ENCODE measurements at regions not wholly inside any gene's neighbourhood (a gene's known extent, or its start where the extent isn't known, plus 50 kb on each side); places are given as distances from the start of the nearest gene placed in this dataset.

- no peak for DNase-seq
These were observed 166.7 kb upstream of the ADARB2 start for GRCh38 chr10:1903982-1904381.

GRCh38 chr10:1896153-1896552 is 158.8 kb upstream of the ADARB2 start:
- no peak for DNase-seq

- DNase-seq, result no peak
These were observed 158.4 kb upstream of the ADARB2 start for GRCh38 chr10:1895691-1896090.

DNA sequence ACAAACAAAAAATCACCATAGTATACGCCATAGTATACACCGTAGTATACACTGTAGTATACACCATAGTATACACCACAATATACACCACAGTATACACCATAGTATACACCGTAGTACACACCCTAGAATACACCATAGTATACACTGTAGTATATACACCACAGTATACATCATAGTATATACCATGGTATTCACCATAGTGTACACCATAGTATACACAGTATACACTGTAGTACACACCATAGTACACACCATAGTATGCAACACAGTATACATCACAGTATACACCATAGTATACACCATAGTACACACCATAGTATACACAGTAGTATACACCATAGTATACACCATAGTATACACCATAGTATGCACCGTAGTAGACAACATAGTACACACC is 157.6 kb upstream of the ADARB2 start:
- no peak for DNase-seq

GRCh38 chr10:1893941-1894340 is 156.6 kb upstream of the ADARB2 start:
- DNase-seq, result no peak

GRCh38 chr10:1886039-1886438 is 148.7 kb upstream of the ADARB2 start:
- no peak for DNase-seq

- DNase-seq, result no peak
These were observed 145.4 kb upstream of the ADARB2 start for GRCh38 chr10:1882728-1883127.

DNA sequence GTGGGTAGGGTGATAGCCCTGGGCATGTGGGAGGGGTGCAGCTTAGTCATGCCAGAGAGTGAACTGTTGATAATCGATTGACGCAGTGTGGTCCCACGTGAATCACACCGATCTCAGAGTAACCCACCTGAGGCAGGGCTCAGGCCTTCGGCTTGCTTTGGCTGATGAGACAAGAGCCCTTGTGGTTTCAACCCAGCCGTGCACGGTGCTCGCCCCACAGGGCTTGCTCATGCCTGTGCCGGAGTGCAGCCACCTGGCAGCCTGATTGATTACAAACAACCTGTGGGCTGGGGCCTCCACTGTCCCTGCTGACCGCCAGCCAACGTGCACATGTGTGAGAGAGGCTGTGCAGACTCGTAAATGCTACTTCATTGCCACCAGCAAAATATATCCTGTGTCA is 144.9 kb upstream of the ADARB2 start:
- DNase-seq, result no peak

DNA sequence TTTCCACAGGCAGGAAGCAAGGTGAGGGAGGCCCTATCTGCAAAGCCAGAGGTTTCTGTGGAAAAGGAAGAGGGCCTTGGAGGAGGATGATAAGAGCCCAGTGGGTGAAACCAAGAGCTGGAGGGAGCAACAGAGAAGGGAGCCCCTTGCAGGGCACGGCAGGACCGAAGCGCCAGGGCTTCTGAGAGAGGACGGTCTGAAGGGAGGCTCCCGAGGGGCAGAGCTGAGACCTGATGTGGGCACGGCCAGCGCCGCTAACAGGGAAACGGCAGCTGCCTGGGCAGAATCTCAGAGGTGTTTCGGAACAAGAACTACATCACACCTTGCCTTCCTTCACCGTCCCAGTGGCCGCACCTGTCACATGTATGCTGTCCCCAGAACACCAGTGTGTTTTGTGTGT is 144.3 kb upstream of the ADARB2 start:
- DNase-seq, result no peak

DNA sequence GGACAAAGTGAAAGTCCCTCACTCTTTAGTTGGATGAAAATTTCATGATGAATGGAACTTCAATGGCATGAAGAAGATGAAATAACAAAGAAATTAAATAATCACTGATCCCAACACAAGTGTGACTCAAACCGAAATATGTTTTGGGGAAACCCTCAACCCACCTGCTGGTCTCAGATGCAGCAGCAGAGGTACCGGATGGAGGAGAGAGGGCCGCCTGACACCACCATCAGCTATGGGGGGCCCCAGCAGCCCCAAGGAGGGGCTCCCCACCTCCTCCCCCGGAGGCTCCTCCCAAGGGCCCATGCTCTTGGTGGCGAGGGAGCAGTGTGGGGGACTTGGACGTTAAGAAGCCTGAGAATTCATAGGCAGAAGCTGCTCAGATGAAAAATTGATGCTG is 137.2 kb upstream of the ADARB2 start:
- no peak for DNase-seq

DNA sequence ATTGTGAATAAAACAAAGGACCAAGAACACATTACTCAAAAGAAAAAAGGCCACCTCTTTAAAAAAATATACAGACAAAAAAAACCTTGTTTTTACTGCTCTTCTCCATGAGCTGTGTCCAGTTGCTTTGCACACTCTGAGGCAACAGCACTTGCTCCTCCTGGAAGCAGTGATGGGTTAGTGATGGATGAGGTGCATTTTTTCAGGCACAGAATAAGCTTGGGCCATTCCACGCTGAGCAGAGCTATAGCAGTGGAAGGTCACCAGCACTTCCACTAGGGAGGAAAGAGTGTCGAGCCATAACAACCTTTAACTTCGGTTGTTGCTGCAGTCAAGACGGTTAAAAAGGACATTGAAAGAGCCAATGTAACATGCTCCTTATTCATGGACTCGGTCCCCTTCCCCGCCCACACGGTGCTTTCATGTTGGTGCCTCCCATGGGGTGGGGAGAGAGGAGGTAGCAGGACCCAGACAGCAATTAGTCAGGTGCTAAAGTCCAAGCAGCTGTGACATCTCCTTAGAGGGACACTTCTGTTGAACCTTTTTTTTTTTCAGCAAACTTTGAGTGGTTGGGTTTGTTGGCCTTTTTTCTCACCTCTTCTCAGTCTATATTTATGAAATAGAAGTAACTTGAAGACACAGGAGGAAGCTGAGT is 136.5 kb upstream of the ADARB2 start:
- no peak for DNase-seq

GRCh38 chr10:1872151-1872726 is 134.9 kb upstream of the ADARB2 start:
- DNase-seq, result no peak

GRCh38 chr10:1870491-1870890 is 133.2 kb upstream of the ADARB2 start:
- DNase-seq, result no peak

DNA sequence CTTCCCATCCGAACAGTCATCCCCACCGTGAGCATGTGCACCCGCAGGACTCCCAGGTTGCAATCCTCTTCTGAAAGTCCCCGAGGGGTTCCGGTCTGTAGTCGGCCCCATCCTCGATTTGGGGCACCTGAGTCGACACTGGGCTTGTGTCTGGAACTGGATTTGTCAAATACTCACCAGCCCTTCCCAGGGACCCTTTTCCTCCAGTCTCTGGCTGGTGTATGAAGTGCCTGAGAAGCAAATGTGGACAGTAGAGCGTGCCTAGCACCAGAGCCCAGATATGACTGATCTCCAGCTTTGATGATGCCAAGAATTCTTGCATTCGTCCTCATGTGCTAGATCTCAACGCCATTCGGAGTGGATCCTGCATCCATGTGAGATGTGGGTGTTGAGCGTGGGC is 132.5 kb upstream of the ADARB2 start:
- DNase-seq, result no peak

- DNase-seq, result no peak
These were observed 123.0 kb upstream of the ADARB2 start for GRCh38 chr10:1860351-1860750.

DNA sequence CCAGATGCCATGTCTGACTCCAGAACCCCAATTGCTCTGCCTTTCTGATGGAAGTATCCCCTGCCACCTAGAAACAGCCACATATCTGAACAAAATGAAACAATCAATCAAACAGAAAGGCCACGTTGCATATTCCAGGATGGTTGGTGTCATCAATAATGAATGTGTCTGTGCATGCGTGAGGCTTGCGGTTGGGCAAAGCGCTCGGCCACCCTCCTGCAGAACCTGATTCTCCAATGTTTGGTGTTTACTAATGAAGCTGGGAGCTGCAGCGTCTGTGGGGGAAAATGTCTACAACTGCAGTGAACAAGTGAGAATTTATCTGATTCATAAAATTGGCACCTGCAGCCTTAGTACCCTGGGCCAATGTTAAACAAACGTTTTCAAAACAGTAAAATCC is 121.2 kb upstream of the ADARB2 start:
- DNase-seq, result no peak

DNA sequence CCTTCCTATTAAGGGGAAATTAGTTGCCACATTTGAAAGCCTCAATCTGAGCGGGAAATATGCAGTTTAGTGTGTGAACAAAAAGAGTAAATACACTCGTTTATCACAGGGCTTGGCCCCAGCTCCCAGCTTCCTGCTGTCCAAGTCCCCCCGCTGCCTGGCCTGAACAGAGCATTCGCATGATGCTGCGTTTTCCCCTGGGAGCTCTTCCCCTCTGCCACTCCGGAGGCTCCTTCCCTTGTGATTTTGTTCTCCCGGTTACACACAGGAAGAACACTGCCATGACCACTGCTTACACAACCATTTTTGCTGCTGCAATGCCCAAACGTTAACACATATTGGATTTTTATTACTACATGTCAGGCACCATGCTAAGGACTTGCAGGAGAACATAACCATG is 120.7 kb upstream of the ADARB2 start:
- no peak for DNase-seq

DNA sequence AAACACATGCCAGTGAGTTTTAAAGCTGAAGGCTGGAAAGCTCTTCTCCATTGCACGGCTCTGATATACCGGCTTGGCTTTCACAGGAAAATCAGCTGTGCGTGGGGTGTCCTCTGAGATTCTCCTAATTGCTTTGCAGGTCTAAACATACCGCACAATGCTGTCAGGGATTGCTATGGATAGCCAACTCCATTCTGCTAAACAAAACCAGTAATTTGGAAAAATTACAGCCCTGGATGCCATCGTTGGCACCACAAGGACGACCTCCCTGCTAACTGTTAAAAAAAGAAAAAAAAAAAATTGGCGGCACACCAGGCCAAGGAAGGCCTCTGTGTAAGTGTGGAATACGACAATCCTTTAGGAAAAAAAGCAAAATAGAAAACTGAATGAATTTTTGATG is 118.6 kb upstream of the ADARB2 start:
- DNase-seq, result no peak

- no peak for DNase-seq
These were observed 116.9 kb upstream of the ADARB2 start for GRCh38 chr10:1854271-1854670.

GRCh38 chr10:1853801-1854200 is 116.5 kb upstream of the ADARB2 start:
- DNase-seq, result no peak

GRCh38 chr10:1852841-1853240 is 115.5 kb upstream of the ADARB2 start:
- no peak for DNase-seq

DNA sequence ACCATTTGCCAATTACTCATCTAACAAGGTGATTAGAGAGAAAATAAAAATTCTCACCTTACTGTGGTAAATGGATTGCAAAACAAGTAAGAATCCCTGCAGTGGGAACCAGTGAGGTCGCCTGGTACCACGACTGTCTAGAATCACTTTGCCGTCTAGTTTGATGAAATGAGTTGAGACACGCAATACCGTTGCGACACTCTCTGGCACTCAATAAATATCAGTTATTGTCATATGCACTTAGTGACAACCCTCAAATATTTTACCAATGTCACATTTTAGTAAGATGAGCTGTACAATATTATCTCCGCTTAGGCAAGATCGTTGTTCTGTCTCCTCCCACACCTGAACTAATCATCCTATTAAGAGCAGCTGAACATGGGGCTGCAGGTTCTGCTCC is 114.4 kb upstream of the ADARB2 start:
- DNase-seq, result no peak

GRCh38 chr10:1850971-1851527 is 113.7 kb upstream of the ADARB2 start:
- no peak for DNase-seq

GRCh38 chr10:1847361-1847760 is 110.0 kb upstream of the ADARB2 start:
- DNase-seq, result no peak

DNA sequence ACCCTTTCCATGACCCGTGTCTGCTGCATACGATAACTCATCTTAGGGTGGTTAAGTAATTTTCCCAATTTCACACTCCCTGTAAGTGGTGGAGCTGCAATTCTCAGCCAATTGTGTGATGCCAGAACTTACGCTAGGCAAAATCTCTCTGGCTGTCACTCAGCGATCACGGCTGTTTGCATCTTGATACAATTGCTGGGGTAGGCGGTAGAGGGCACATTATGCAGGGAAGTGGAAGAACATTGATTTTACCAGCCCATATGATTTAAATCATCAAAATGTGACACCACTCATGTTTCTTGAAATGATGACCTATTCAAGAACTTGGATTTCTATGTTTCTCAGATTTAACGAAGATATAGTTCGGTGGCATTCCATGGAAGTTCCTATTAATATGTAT is 108.7 kb upstream of the ADARB2 start:
- no peak for DNase-seq
